Body of pancreas (tissue), 4 donors: ENCODE measurements at regions not wholly inside any gene's neighbourhood (a gene's known extent, or its start where the extent isn't known, plus 50 kb on each side); places are given as distances from the start of the nearest gene placed in this dataset.

Experiments used
- CTCF ChIP-seq, 7 experiments: fragments of 450-650 bp in 4 of 7; fragments of 200-600 bp in 3 of 7; sonication (generic) in 3 of 7; IDR thresholded peaks; one replicate each; pipeline ENCODE4 v1.5.1; 2016 to 2019; ENCODE audit warnings: antibody characterized with exemption in 7 of 7
- POLR2A ChIP-seq, 3 donors: fragments of 450-650 bp; IDR thresholded peaks; one replicate each; pipeline ENCODE4 v1.6.1; 2016; ENCODE audit warnings: antibody characterized with exemption in 3 of 3, mild to moderate bottlenecking in 2 of 3

- TF ChIP-seq CTCF (IDR thresholded peaks at IDR 0.05) (no peak), POLR2A (IDR thresholded peaks at IDR 0.05) (no peak)
Observed at GRCh38 chr20:24382743-24383142, 86.7 kb upstream of the SYNDIG1 start.
